H9 (cell line): ENCODE measurements at regions not wholly inside any gene's neighbourhood (a gene's known extent, or its start where the extent isn't known, plus 50 kb on each side); places are given as distances from the start of the nearest gene placed in this dataset.

Experiments
- DNase-seq: peaks from one replicate; pipeline ENCODE4 v3.0.0-alpha.2; 2017
- H2AFZ ChIP-seq: one replicate; pipeline ENCODE4 v1.6.1; 2013; ENCODE audit warnings: mild to moderate bottlenecking, low read length, control low read depth, moderate library complexity
- H2AK5ac ChIP-seq: 2 replicates; pipeline ENCODE4 v1.6.1; 2013; ENCODE audit warnings: low read length, control low read depth, mixed read lengths; ENCODE audit not compliant: insufficient read length
- H2BK120ac ChIP-seq: one replicate; pipeline ENCODE4 v1.6.1; 2013; ENCODE audit warnings: low read depth, mild to moderate bottlenecking, low read length, control low read depth, inconsistent platforms; ENCODE audit not compliant: poor library complexity, severe bottlenecking
- H2BK12ac ChIP-seq: 2 replicates; pipeline ENCODE4 v1.6.1; 2013; ENCODE audit warnings: low read length, control low read depth, mixed read lengths, low read depth; ENCODE audit not compliant: insufficient read length
- H2BK15ac ChIP-seq: 2 replicates; pipeline ENCODE4 v1.6.1; 2013; ENCODE audit warnings: low read depth, low read length, control low read depth
- H2BK20ac ChIP-seq: one replicate; pipeline ENCODE4 v1.6.1; 2013; ENCODE audit warnings: low read depth, mild to moderate bottlenecking, low read length, control low read depth, inconsistent platforms; ENCODE audit not compliant: poor library complexity, severe bottlenecking
- H2BK5ac ChIP-seq: 2 replicates; pipeline ENCODE4 v1.6.1; 2013; ENCODE audit warnings: low read length, control low read depth, mixed read lengths; ENCODE audit not compliant: insufficient read length
- H3K14ac ChIP-seq: 2 replicates; pipeline ENCODE4 v1.6.1; 2013; ENCODE audit warnings: low read length, control low read depth; ENCODE audit not compliant: insufficient read depth
- H3K18ac ChIP-seq: 2 replicates; pipeline ENCODE4 v1.6.1; 2013; ENCODE audit warnings: low read depth, mild to moderate bottlenecking, mixed read lengths, low read length, control low read depth; ENCODE audit not compliant: insufficient read length
- H3K23ac ChIP-seq: 2 replicates; pipeline ENCODE4 v1.6.1; 2013; ENCODE audit warnings: low read length, control low read depth, mixed read lengths, low read depth; ENCODE audit not compliant: insufficient read length
- H3K23me2 ChIP-seq: 2 replicates; pipeline ENCODE4 v1.6.1; 2013; ENCODE audit warnings: low read depth, mild to moderate bottlenecking, mixed read lengths, low read length, control low read depth; ENCODE audit not compliant: insufficient read length, poor library complexity, severe bottlenecking
- H3K27ac ChIP-seq: 2 replicates; pipeline ENCODE4 v1.5.1; 2013; ENCODE audit warnings: low read length, control low read depth, mixed read lengths, low read depth; ENCODE audit not compliant: insufficient read length
- H3K27me3 ChIP-seq: 2 replicates; pipeline ENCODE4 v1.6.1; 2013; ENCODE audit warnings: low read length, control low read depth, inconsistent platforms; ENCODE audit not compliant: insufficient read depth
- H3K4ac ChIP-seq: 2 replicates; pipeline ENCODE4 v1.6.1; 2013; ENCODE audit warnings: low read depth, mild to moderate bottlenecking, control low read depth, inconsistent platforms, low read length, moderate library complexity
- H3K4me1 ChIP-seq: 2 replicates; pipeline ENCODE4 v1.6.1; 2013; ENCODE audit warnings: low read length, control low read depth, inconsistent platforms; ENCODE audit not compliant: insufficient read depth
- H3K4me2 ChIP-seq: 2 replicates; pipeline ENCODE4 v1.6.1; 2013; ENCODE audit warnings: low read length, control low read depth, mixed read lengths; ENCODE audit not compliant: insufficient read length, insufficient read depth
- H3K56ac ChIP-seq: 2 replicates; pipeline ENCODE4 v1.6.1; 2013; ENCODE audit warnings: low read depth, mild to moderate bottlenecking, mixed read lengths, low read length, control low read depth; ENCODE audit not compliant: insufficient read length
- H3K79me1 ChIP-seq: 2 replicates; pipeline ENCODE4 v1.6.1; 2013; ENCODE audit warnings: low read depth, mild to moderate bottlenecking, moderate library complexity, low read length, control low read depth, inconsistent platforms; ENCODE audit not compliant: insufficient read depth, poor library complexity, severe bottlenecking
- H3K79me2 ChIP-seq: 2 replicates; pipeline ENCODE4 v1.6.1; 2013; ENCODE audit warnings: low read length, control low read depth, inconsistent platforms; ENCODE audit not compliant: insufficient read depth
- H3K9ac ChIP-seq: 2 replicates; pipeline ENCODE4 v1.6.1; 2013; ENCODE audit warnings: low read length, control low read depth, mixed read lengths; ENCODE audit not compliant: insufficient read length; ENCODE audit errors: extremely low read depth
- H3K9me3 ChIP-seq: one replicate; pipeline ENCODE4 v1.6.1; 2013; ENCODE audit warnings: low read depth, low read length, inconsistent platforms; ENCODE audit not compliant: control insufficient read depth
- H3T11ph ChIP-seq: one replicate; pipeline ENCODE4 v1.6.1; 2013; ENCODE audit warnings: mild to moderate bottlenecking, low read length, control low read depth, inconsistent platforms
- H4K20me1 ChIP-seq: one replicate; pipeline ENCODE4 v1.6.1; 2013; ENCODE audit not compliant: control insufficient read depth, insufficient read length, insufficient read depth
- H4K5ac ChIP-seq: 2 replicates; pipeline ENCODE4 v1.6.1; 2013; ENCODE audit warnings: low read depth, mild to moderate bottlenecking, mixed read lengths, low read length, control low read depth; ENCODE audit not compliant: insufficient read length
- H4K8ac ChIP-seq: replicated peaks from 2 replicates; pipeline ENCODE4 v1.6.1; 2013; ENCODE audit warnings: low read length, control low read depth, mixed read lengths, low read depth; ENCODE audit not compliant: insufficient read length
- H4K91ac ChIP-seq: 2 replicates; pipeline ENCODE4 v1.6.1; 2013; ENCODE audit warnings: low read depth, mild to moderate bottlenecking, moderate library complexity, mixed read lengths, low read length, control low read depth; ENCODE audit not compliant: insufficient read length
- H3K27ac Mint-ChIP-seq, 3 experiments: 2 replicates in 2 of 3; 3 replicates in 1 of 3; pipeline ENCODE4 v1.8.0; 2020 to 2021; ENCODE audit warnings: mixed read lengths in 3 of 3, mild to moderate bottlenecking in 1 of 3, moderate library complexity in 1 of 3
- H3K27me3 Mint-ChIP-seq: 2 replicates; pipeline ENCODE4 v1.8.0; 2021; ENCODE audit warnings: low read depth, mild to moderate bottlenecking, moderate library complexity, mixed read lengths
- H3K36me3 Mint-ChIP-seq, 3 experiments: 2 replicates in 2 of 3; 3 replicates in 1 of 3; pipeline ENCODE4 v1.8.0; 2020 to 2021; ENCODE audit warnings: low read depth in 3 of 3, mixed read lengths in 3 of 3; ENCODE audit not compliant: insufficient read depth in 1 of 3
- H3K4me1 Mint-ChIP-seq, 2 experiments: 2 replicates each; pipeline ENCODE4 v1.8.0; 2020; ENCODE audit warnings: mixed read lengths in 2 of 2
- H3K4me3 Mint-ChIP-seq, 2 experiments: 2 replicates in 1 of 2; 3 replicates in 1 of 2; pipeline ENCODE4 v1.8.0; 2020 to 2021; ENCODE audit warnings: mild to moderate bottlenecking in 2 of 2, mixed read lengths in 2 of 2, moderate library complexity in 1 of 2
- H3K9me3 Mint-ChIP-seq, 2 experiments: 2 replicates in 1 of 2; 3 replicates in 1 of 2; pipeline ENCODE4 v1.8.0; 2020; ENCODE audit warnings: mild to moderate bottlenecking in 2 of 2, mixed read lengths in 2 of 2, moderate library complexity in 1 of 2
- WGBS: extraction: QIAGEN DNeasy Blood & Tissue Kit; methylation state at CpG from one replicate; pipeline ENCODE4 v1.1.7; 2013; ENCODE audit warnings: missing lambda C conversion rate, low lambda C conversion rate, mixed read lengths; ENCODE audit not compliant: insufficient read length; ENCODE audit errors: extremely low coverage; 5-methylcytosine and 5-hydroxymethylcytosine counted together
- TF ChIP-seq, protein P1 (sequence below): fragments of 200-600 bp; sonication (generic); conservative IDR thresholded peaks from 3 replicates; pipeline ENCODE4 v1.8.0; 2021; ENCODE audit warnings: antibody characterized with exemption, mild to moderate bottlenecking

GRCh38 chr3:59251869-59252268 is 202.0 kb upstream of the CFAP20DC start:
- Histone ChIP-seq H3K56ac (no peak overlapping the region), H4K20me1 (no peaks in the 10 kb centered on the region), H3K27ac (no peak overlapping the region), H2BK15ac (no peak overlapping the region), H3K79me2 (no peaks in the 10 kb centered on the region), H3K14ac (no peak overlapping the region), H2BK12ac (no peak overlapping the region), H4K8ac (no peak overlapping the region), H4K5ac (no peak overlapping the region), H3K79me1 (no peaks in the 10 kb centered on the region), H3T11ph (no peak overlapping the region), H4K91ac (no peak overlapping the region), H3K18ac (no peak overlapping the region), H2BK120ac (no peak overlapping the region), H3K4ac (no peak overlapping the region), H3K23me2 (no peaks in the 10 kb centered on the region), H3K23ac (no peak overlapping the region), H2AFZ (no peak overlapping the region), H3K4me1 (no peaks in the 10 kb centered on the region), H2BK20ac (no peak overlapping the region), H3K9ac (no peak overlapping the region), H3K9me3 (no peaks in the 10 kb centered on the region), H3K27me3 (no peaks in the 10 kb centered on the region), H3K4me2 (no peak overlapping the region), H2AK5ac (no peak overlapping the region), H2BK5ac (no peak overlapping the region)
- peaks cover 4 to 5% of the 10 kb centered on the region in 2 experiments for H3K4me1 Mint-ChIP-seq
- no CpG with 5 or more reads among the region's 3 CpGs for WGBS
- no peaks in the 10 kb centered on the region for H3K9me3 Mint-ChIP-seq
- no peak for DNase-seq
- H3K36me3 Mint-ChIP-seq = no peaks in the 10 kb centered on the region
- no peaks in the 10 kb centered on the region for H3K27me3 Mint-ChIP-seq
- TF ChIP-seq, protein P1, sequence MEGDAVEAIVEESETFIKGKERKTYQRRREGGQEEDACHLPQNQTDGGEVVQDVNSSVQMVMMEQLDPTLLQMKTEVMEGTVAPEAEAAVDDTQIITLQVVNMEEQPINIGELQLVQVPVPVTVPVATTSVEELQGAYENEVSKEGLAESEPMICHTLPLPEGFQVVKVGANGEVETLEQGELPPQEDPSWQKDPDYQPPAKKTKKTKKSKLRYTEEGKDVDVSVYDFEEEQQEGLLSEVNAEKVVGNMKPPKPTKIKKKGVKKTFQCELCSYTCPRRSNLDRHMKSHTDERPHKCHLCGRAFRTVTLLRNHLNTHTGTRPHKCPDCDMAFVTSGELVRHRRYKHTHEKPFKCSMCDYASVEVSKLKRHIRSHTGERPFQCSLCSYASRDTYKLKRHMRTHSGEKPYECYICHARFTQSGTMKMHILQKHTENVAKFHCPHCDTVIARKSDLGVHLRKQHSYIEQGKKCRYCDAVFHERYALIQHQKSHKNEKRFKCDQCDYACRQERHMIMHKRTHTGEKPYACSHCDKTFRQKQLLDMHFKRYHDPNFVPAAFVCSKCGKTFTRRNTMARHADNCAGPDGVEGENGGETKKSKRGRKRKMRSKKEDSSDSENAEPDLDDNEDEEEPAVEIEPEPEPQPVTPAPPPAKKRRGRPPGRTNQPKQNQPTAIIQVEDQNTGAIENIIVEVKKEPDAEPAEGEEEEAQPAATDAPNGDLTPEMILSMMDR = no peak
- H3K27ac Mint-ChIP-seq = no peak overlapping the region
- H3K4me3 Mint-ChIP-seq = no peak overlapping the region
